HUES6 (cell line): ENCODE measurements at regions not wholly inside any gene's neighbourhood (a gene's known extent, or its start where the extent isn't known, plus 50 kb on each side); places are given as distances from the start of the nearest gene placed in this dataset.

Experiments used
- H3K27ac ChIP-seq: 2 replicates; pipeline ENCODE4 v1.7.0; 2013; ENCODE audit warnings: low read depth, mild to moderate bottlenecking, low read length, inconsistent platforms
- H3K27me3 ChIP-seq: 2 replicates; pipeline ENCODE4 v1.6.1; 2013; ENCODE audit warnings: low read length; ENCODE audit not compliant: control insufficient read depth, insufficient read depth
- H3K36me3 ChIP-seq: 2 replicates; pipeline ENCODE4 v1.6.1; 2013; ENCODE audit warnings: low read length; ENCODE audit not compliant: control insufficient read depth, insufficient read depth
- H3K4me1 ChIP-seq: 2 replicates; pipeline ENCODE4 v1.6.1; 2013; ENCODE audit warnings: low read length; ENCODE audit not compliant: control insufficient read depth, insufficient read depth
- H3K4me3 ChIP-seq: 2 replicates; pipeline ENCODE4 v1.5.1; 2013; ENCODE audit warnings: low read depth, low read length
- H3K9ac ChIP-seq: one replicate; pipeline ENCODE4 v1.6.1; 2013; ENCODE audit warnings: mild to moderate bottlenecking, low read length
- H3K9me3 ChIP-seq: 2 replicates; pipeline ENCODE4 v1.6.1; 2013; ENCODE audit warnings: low read depth, low read length; ENCODE audit not compliant: control insufficient read depth, insufficient read depth

GRCh38 chr5:89289604-89290003, 406.6 kb upstream of the MEF2C start:
- H3K27ac ChIP-seq: no peak overlapping the region
- H3K36me3 ChIP-seq: no peaks in the 10 kb centered on the region
- no peaks in the 10 kb centered on the region for H3K9me3 ChIP-seq
- no peak overlapping the region for H3K9ac ChIP-seq
- no peak overlapping the region for H3K4me3 ChIP-seq
- no peaks in the 10 kb centered on the region for H3K27me3 ChIP-seq
- no peaks in the 10 kb centered on the region for H3K4me1 ChIP-seq

- H3K27ac ChIP-seq: no peak overlapping the region
Measured at GRCh38 chr5:89287964-89288363, 405.0 kb upstream of the MEF2C start.

DNA sequence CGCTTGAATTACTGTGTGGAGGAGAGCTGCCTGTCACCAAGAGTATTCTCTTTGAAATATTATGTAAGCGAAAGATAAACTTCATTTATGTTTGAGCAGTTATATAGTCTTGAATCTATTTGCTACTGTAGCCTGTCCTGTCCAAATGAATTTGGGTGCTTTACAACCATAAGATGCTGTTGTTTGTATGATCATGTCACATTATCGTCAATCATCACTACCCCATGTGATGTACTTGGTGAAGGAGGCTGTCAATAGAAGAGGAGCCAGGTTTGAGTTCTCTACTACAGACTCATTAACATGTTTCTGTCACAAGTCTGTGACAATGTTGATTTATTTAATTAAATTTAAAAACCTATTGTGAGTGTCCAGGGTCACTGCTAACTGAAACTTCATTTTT, 403.3 kb upstream of the MEF2C start:
- no peaks in the 10 kb centered on the region for H3K4me1 ChIP-seq
- H3K27ac ChIP-seq: no peak overlapping the region
- H3K9ac ChIP-seq: no peak overlapping the region
- no peaks in the 10 kb centered on the region for H3K36me3 ChIP-seq
- H3K4me3 ChIP-seq: no peak overlapping the region
- H3K9me3 ChIP-seq: no peaks in the 10 kb centered on the region
- no peaks in the 10 kb centered on the region for H3K27me3 ChIP-seq

More at GRCh38 chr5:89287964-89288363, 405.0 kb upstream of the MEF2C start:
- Histone ChIP-seq H3K4me3 (no peak overlapping the region), H3K27me3 (no peaks in the 10 kb centered on the region), H3K9ac (no peak overlapping the region), H3K4me1 (no peaks in the 10 kb centered on the region), H3K9me3 (no peaks in the 10 kb centered on the region), H3K36me3 (no peaks in the 10 kb centered on the region)

DNA sequence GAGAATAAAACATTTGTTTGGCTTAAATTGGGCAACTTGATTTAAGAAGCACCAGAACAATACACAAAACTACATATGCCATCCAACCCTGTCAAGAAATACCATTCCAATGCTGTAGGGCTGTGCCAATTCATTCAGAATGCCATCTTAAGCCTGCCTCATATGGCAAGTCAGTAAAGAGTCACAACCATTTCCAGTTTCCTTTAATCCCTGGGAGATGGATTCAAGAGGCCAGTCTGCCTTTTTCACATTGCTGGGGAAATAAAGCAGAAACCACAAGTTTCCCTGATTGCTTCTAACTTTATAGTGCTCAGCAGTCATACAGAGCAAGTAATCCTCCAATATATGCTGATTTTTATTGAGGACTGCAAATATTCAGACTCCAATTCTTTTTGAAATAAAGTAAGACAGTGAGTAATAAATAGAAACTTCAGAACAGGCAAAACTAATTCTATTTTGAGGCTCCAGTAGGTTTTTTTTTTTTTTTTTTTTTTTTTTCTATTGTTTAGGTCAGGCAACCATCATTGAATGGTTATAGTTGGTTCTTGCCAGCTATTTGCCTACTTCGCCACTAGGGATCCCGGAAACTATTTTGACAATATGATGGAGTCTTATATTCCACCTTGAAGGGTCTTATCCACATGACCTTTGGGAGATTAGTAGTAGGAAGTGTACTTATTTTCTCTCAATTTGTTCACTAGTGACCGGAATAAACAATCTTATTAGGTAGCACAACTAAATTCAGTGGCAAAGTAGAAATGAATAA, 400.9 kb upstream of the MEF2C start:
- no peak overlapping the region for H3K9ac ChIP-seq
- no peaks in the 10 kb centered on the region for H3K27me3 ChIP-seq
- no peaks in the 10 kb centered on the region for H3K4me1 ChIP-seq
- no peak overlapping the region for H3K27ac ChIP-seq
- no peaks in the 10 kb centered on the region for H3K36me3 ChIP-seq
- no peaks in the 10 kb centered on the region for H3K9me3 ChIP-seq
- H3K4me3 ChIP-seq: no peak overlapping the region

- H3K27ac ChIP-seq: no peak overlapping the region
- H3K9me3 ChIP-seq: no peaks in the 10 kb centered on the region
- no peaks in the 10 kb centered on the region for H3K4me1 ChIP-seq
- H3K27me3 ChIP-seq: no peaks in the 10 kb centered on the region
- no peaks in the 10 kb centered on the region for H3K36me3 ChIP-seq
- no peak overlapping the region for H3K9ac ChIP-seq
- H3K4me3 ChIP-seq: no peak overlapping the region
Measured at GRCh38 chr5:89282554-89283510, 399.8 kb upstream of the MEF2C start.

- no peak overlapping the region for H3K27ac ChIP-seq
- H3K9me3 ChIP-seq: no peaks in the 10 kb centered on the region
- H3K4me1 ChIP-seq: no peaks in the 10 kb centered on the region
- H3K9ac ChIP-seq: no peak overlapping the region
- no peaks in the 10 kb centered on the region for H3K36me3 ChIP-seq
- H3K4me3 ChIP-seq: no peak overlapping the region
- H3K27me3 ChIP-seq: no peaks in the 10 kb centered on the region
Measured at GRCh38 chr5:89281766-89282553, 399.0 kb upstream of the MEF2C start.

- H3K36me3 ChIP-seq: no peaks in the 10 kb centered on the region
Measured at GRCh38 chr5:89281211-89281610, 398.2 kb upstream of the MEF2C start.

DNA sequence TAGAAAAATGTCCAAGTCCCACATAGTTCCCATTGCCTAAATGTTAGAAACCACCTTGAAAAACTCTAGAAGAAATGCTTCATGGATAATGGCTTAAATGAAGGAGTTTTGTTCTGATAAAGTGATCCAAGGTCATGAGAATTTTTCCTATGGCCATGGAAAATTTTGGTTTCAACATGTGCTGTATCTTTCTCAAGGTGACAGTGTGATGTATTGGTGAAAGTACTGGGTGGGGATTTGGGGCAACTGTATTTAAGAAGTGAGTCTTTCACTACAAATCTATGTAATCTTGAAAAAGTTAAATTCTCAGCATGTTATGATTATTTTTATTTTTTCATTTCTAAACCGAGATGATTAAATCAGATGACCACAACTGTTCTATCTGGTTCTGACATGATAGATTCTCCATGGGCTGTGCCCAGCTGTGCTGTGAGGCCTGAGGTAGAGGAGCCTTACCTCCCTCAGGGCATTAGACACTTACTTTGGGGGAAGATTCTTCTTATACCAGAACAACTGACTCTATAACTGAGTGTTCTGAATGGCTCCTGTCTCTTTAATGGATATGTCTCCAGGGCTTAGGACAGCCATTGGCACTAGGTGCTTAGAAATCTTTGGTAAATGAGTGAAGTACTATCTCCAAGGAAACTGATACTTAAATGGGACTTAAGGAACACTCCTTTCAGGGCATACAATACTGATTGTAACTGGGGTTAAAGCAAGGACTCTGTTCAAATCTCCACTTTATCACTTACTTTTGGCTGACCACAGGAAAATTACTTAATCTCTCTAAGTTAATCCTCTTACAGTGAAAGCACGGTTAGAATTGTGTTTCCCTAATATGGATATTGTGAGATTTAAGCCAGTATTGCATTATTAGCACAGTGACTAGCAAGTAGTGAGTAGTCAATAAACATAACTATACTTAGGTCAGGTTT, 397.4 kb upstream of the MEF2C start:
- Histone ChIP-seq H3K36me3 (no peaks in the 10 kb centered on the region), H3K9me3 (no peaks in the 10 kb centered on the region), H3K4me1 (no peaks in the 10 kb centered on the region), H3K27ac (no peak overlapping the region), H3K27me3 (no peaks in the 10 kb centered on the region), H3K9ac (no peak overlapping the region), H3K4me3 (no peak overlapping the region)

More at GRCh38 chr5:89281211-89281610, 398.2 kb upstream of the MEF2C start:
- no peak overlapping the region for H3K9ac ChIP-seq
- no peaks in the 10 kb centered on the region for H3K4me1 ChIP-seq
- no peak overlapping the region for H3K4me3 ChIP-seq
- H3K9me3 ChIP-seq: no peaks in the 10 kb centered on the region
- H3K27me3 ChIP-seq: no peaks in the 10 kb centered on the region
- H3K27ac ChIP-seq: no peak overlapping the region

- Histone ChIP-seq H3K27me3 (no peaks in the 10 kb centered on the region), H3K9ac (no peak overlapping the region), H3K4me3 (no peak overlapping the region), H3K27ac (no peak overlapping the region), H3K9me3 (no peaks in the 10 kb centered on the region), H3K36me3 (no peaks in the 10 kb centered on the region), H3K4me1 (no peaks in the 10 kb centered on the region)
Measured at GRCh38 chr5:89279391-89280036, 396.5 kb upstream of the MEF2C start.

DNA sequence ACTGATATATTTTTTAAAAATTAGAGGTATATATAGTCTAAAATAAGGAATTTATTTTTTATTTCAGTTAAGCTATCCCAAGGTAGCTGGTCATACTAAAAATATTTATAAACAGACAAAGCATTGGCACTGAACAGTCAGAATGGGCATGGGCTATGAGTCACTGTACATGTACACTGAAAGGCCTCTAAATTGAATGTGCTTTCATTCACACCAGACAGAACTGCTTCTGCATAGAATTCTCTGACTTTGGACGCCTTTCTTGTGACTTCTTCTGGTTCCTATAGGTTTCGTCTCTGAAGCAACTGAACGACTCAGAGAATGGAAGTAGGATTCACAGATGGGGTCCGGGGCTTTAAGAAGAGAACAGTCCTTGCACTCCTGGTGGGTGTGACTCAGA, 394.8 kb upstream of the MEF2C start:
- Histone ChIP-seq H3K36me3 (no peaks in the 10 kb centered on the region), H3K27me3 (no peaks in the 10 kb centered on the region), H3K9ac (no peak overlapping the region), H3K9me3 (no peaks in the 10 kb centered on the region), H3K4me1 (no peaks in the 10 kb centered on the region), H3K27ac (no peak overlapping the region), H3K4me3 (no peak overlapping the region)
